ENCODE measurements at regions not wholly inside any gene's neighbourhood (a gene's known extent, or its start where the extent isn't known, plus 50 kb on each side); places are given as distances from the start of the nearest gene placed in this dataset.
"Not testable (repeated sequence)": the region's sequence is repeated elsewhere in the genome, so short reads cannot be mapped to it uniquely, and the experiment has no call there.

GRCh38 chr10:44293306-44293778 is 91.6 kb downstream of the CXCL12 start:
- Mint-ChIP-seq H3K27ac (no peak overlapping the region), H3K4me3 (no peak overlapping the region), H3K27me3 (peaks cover 14% of the 10 kb centered on the region), H3K36me3 (ENCODE audit: low read depth) (no peaks in the 10 kb centered on the region), H3K9me3 (no peaks in the 10 kb centered on the region), H3K4me1 (no peaks in the 10 kb centered on the region)
- no peak for ATAC-seq (replicated peaks)

- no peaks in the 10 kb centered on the region for H3K36me3 Mint-ChIP-seq (ENCODE audit: low read depth)
- peaks cover 18% of the 10 kb centered on the region for H3K27me3 Mint-ChIP-seq
- no peaks in the 10 kb centered on the region for H3K9me3 Mint-ChIP-seq
- H3K27ac Mint-ChIP-seq = no peak overlapping the region
- ATAC-seq (replicated peaks) = no peak
- H3K4me1 Mint-ChIP-seq = no peaks in the 10 kb centered on the region
- no peak overlapping the region for H3K4me3 Mint-ChIP-seq
These were observed 92.4 kb downstream of the CXCL12 start for GRCh38 chr10:44292390-44293002.

GRCh38 chr10:44291091-44291490 is 93.8 kb downstream of the CXCL12 start:
- Mint-ChIP-seq H3K4me3 (no peak overlapping the region), H3K36me3 (ENCODE audit: low read depth) (no peaks in the 10 kb centered on the region), H3K4me1 (no peaks in the 10 kb centered on the region), H3K9me3 (no peaks in the 10 kb centered on the region), H3K27ac (no peak overlapping the region), H3K27me3 (peaks cover 24% of the 10 kb centered on the region)
- ATAC-seq (replicated peaks) = no peak

- H3K4me3 Mint-ChIP-seq = no peak overlapping the region
- H3K27ac Mint-ChIP-seq = no peak overlapping the region
- no peaks in the 10 kb centered on the region for H3K4me1 Mint-ChIP-seq
- peaks cover 27% of the 10 kb centered on the region for H3K27me3 Mint-ChIP-seq
- no peaks in the 10 kb centered on the region for H3K9me3 Mint-ChIP-seq
- ATAC-seq (replicated peaks) = no peak
- H3K36me3 Mint-ChIP-seq (ENCODE audit: low read depth) = no peaks in the 10 kb centered on the region
These were observed 95.8 kb downstream of the CXCL12 start for GRCh38 chr10:44289125-44289524.

GRCh38 chr10:44287408-44287807 is 97.5 kb downstream of the CXCL12 start:
- Mint-ChIP-seq H3K9me3 (no peaks in the 10 kb centered on the region), H3K27ac (no peak overlapping the region), H3K4me1 (no peaks in the 10 kb centered on the region), H3K27me3 (peaks cover 27% of the 10 kb centered on the region), H3K36me3 (ENCODE audit: low read depth) (no peaks in the 10 kb centered on the region), H3K4me3 (no peak overlapping the region)
- no peak for ATAC-seq (replicated peaks)

GRCh38 chr10:44284198-44285084 is 100.5 kb downstream of the CXCL12 start:
- no peak for ATAC-seq (replicated peaks)
- H3K9me3 Mint-ChIP-seq = no peaks in the 10 kb centered on the region
- no peak overlapping the region for H3K27ac Mint-ChIP-seq
- no peaks in the 10 kb centered on the region for H3K36me3 Mint-ChIP-seq (ENCODE audit: low read depth)
- no peaks in the 10 kb centered on the region for H3K4me1 Mint-ChIP-seq
- H3K4me3 Mint-ChIP-seq = no peak overlapping the region
- H3K27me3 Mint-ChIP-seq = peaks cover 16% of the 10 kb centered on the region

- H3K4me1 Mint-ChIP-seq = no peaks in the 10 kb centered on the region
- H3K27ac Mint-ChIP-seq = no peak overlapping the region
- no peaks in the 10 kb centered on the region for H3K9me3 Mint-ChIP-seq
- no peaks in the 10 kb centered on the region for H3K36me3 Mint-ChIP-seq (ENCODE audit: low read depth)
- peaks cover 9% of the 10 kb centered on the region for H3K27me3 Mint-ChIP-seq
- no peak overlapping the region for H3K4me3 Mint-ChIP-seq
- ATAC-seq (replicated peaks) = no peak
These were observed 102.1 kb downstream of the CXCL12 start for GRCh38 chr10:44282626-44283300.

- Mint-ChIP-seq H3K9me3 (peaks cover 4% of the 10 kb centered on the region), H3K36me3 (ENCODE audit: low read depth) (no peaks in the 10 kb centered on the region), H3K4me1 (no peaks in the 10 kb centered on the region), H3K27ac (no peak overlapping the region), H3K27me3 (peaks cover 4% of the 10 kb centered on the region), H3K4me3 (no peak overlapping the region)
- ATAC-seq (replicated peaks) = no peak
These were observed 103.2 kb downstream of the CXCL12 start for GRCh38 chr10:44281662-44282061.

GRCh38 chr10:44281089-44281613 is 103.7 kb downstream of the CXCL12 start:
- Mint-ChIP-seq H3K9me3 (peaks cover 5% of the 10 kb centered on the region), H3K4me1 (no peaks in the 10 kb centered on the region), H3K27me3 (peaks cover 4% of the 10 kb centered on the region), H3K27ac (no peak overlapping the region), H3K4me3 (no peak overlapping the region), H3K36me3 (ENCODE audit: low read depth) (no peaks in the 10 kb centered on the region)
- no peak for ATAC-seq (replicated peaks)

GRCh38 chr10:44280226-44281014 is 104.5 kb downstream of the CXCL12 start:
- H3K27me3 Mint-ChIP-seq = no peaks in the 10 kb centered on the region
- H3K36me3 Mint-ChIP-seq (ENCODE audit: low read depth) = no peaks in the 10 kb centered on the region
- peaks cover 5% of the 10 kb centered on the region for H3K9me3 Mint-ChIP-seq
- ATAC-seq (replicated peaks) = no peak
- no peak overlapping the region for H3K27ac Mint-ChIP-seq
- H3K4me3 Mint-ChIP-seq = no peak overlapping the region
- H3K4me1 Mint-ChIP-seq = no peaks in the 10 kb centered on the region

GRCh38 chr10:44279426-44280126 is 105.3 kb downstream of the CXCL12 start:
- H3K9me3 Mint-ChIP-seq = peaks cover 5% of the 10 kb centered on the region
- H3K27ac Mint-ChIP-seq = no peak overlapping the region
- no peaks in the 10 kb centered on the region for H3K4me1 Mint-ChIP-seq
- H3K27me3 Mint-ChIP-seq = no peaks in the 10 kb centered on the region
- no peaks in the 10 kb centered on the region for H3K36me3 Mint-ChIP-seq (ENCODE audit: low read depth)
- H3K4me3 Mint-ChIP-seq = no peak overlapping the region
- no peak for ATAC-seq (replicated peaks)

GRCh38 chr10:44278837-44279324 is 106.0 kb downstream of the CXCL12 start:
- Mint-ChIP-seq H3K9me3 (peaks cover 5% of the 10 kb centered on the region), H3K27me3 (no peaks in the 10 kb centered on the region), H3K4me1 (no peaks in the 10 kb centered on the region), H3K36me3 (ENCODE audit: low read depth) (no peaks in the 10 kb centered on the region), H3K27ac (no peak overlapping the region), H3K4me3 (no peak overlapping the region)
- ATAC-seq (replicated peaks) = no peak

- H3K27me3 Mint-ChIP-seq; ATAC-seq (replicated peaks); H3K9me3 Mint-ChIP-seq; H3K36me3 Mint-ChIP-seq (ENCODE audit: low read depth); H3K4me1 Mint-ChIP-seq; H3K27ac Mint-ChIP-seq; H3K4me3 Mint-ChIP-seq: not testable (repeated sequence)
These were observed 116.4 kb downstream of the CXCL12 start for GRCh38 chr10:44268435-44268948.

All from activated T-helper 17 cell treated with anti-CD3 and anti-CD28 coated beads, Interleukin-2, amount 50 U/mL, for 72 hours (primary cell).